T47D (cell line): ENCODE measurements at regions not wholly inside any gene's neighbourhood (a gene's known extent, or its start where the extent isn't known, plus 50 kb on each side); places are given as distances from the start of the nearest gene placed in this dataset.

Experiments
- DNase-seq, 2 experiments: peaks; one replicate each; pipeline versions ENCODE4 v3.0.0 to v3.0.0-alpha.2; 2011 to 2012; ENCODE audit warnings: low read depth in 1 of 2, low spot score in 1 of 2
- JUND ChIP-seq: IDR thresholded peaks from 2 replicates; pipeline ENCODE4 v1.6.1; 2012; ENCODE audit warnings: low read depth
- in situ Hi-C: cut with HindIII; loops from 2 replicates; pipeline ENCODE4 v1.10.0; 2016; ENCODE audit warnings: low sequenced_read_pairs, low pct_unique_long_range_greater_than_20kb

- in situ Hi-C loops, result no loop called here
- DNase-seq, result no peak
- no peak for TF ChIP-seq JUND
These were observed 164.0 kb downstream of the EN1 start for GRCh38 chr2:118683460-118683859.

GRCh38 chr2:118678985-118679384 is 168.5 kb downstream of the EN1 start:
- in situ Hi-C loops, result no loop called here
- no peak for DNase-seq
- TF ChIP-seq JUND, result no peak

GRCh38 chr2:118677546-118677945 is 169.9 kb downstream of the EN1 start:
- DNase-seq, result no peak
- no peak for TF ChIP-seq JUND
- in situ Hi-C loops, result no loop called here

- TF ChIP-seq JUND, result no peak
- in situ Hi-C loops, result no loop called here
- DNase-seq, result no peak
These were observed 171.9 kb downstream of the EN1 start for GRCh38 chr2:118675531-118675930.

GRCh38 chr2:118672571-118673158 is 174.8 kb downstream of the EN1 start:
- no peak for TF ChIP-seq JUND
- DNase-seq, result no peak
- in situ Hi-C loops, result no loop called here

- no peak for TF ChIP-seq JUND
- in situ Hi-C loops, result no loop called here
- no peak for DNase-seq
These were observed 175.6 kb downstream of the EN1 start for GRCh38 chr2:118671701-118672454.

GRCh38 chr2:118670838-118671237 is 176.6 kb downstream of the EN1 start:
- TF ChIP-seq JUND, result no peak
- in situ Hi-C loops, result no loop called here
- no peak for DNase-seq

- no peak for DNase-seq
- in situ Hi-C loops, result no loop called here
- TF ChIP-seq JUND, result no peak
These were observed 177.2 kb downstream of the EN1 start for GRCh38 chr2:118670276-118670675.

GRCh38 chr2:118669654-118670053 is 177.8 kb downstream of the EN1 start:
- DNase-seq, result no peak
- in situ Hi-C loops, result no loop called here
- TF ChIP-seq JUND, result no peak

- TF ChIP-seq JUND, result no peak
- DNase-seq, result no peak
- in situ Hi-C loops, result no loop called here
These were observed 178.7 kb downstream of the EN1 start for GRCh38 chr2:118668431-118669424.

- TF ChIP-seq JUND, result no peak
- in situ Hi-C loops, result no loop called here
- no peak for DNase-seq
These were observed 179.5 kb downstream of the EN1 start for GRCh38 chr2:118667964-118668363.

- no peak for TF ChIP-seq JUND
- DNase-seq, result no peak
- in situ Hi-C loops, result no loop called here
These were observed 180.1 kb downstream of the EN1 start for GRCh38 chr2:118667348-118667747.
